ENCODE measurements at regions not wholly inside any gene's neighbourhood (a gene's known extent, or its start where the extent isn't known, plus 50 kb on each side); places are given as distances from the start of the nearest gene placed in this dataset.

GRCh38 chr10:10958041-10958440, 59.6 kb upstream of the CELF2 start:
- no peak for TF ChIP-seq CTCF (conservative IDR thresholded peaks at IDR 0.05; ENCODE audit: low read depth, low read length)
- no peak for TF ChIP-seq CHD1 (IDR thresholded peaks at IDR 0.05; ENCODE audit: low read depth, low read length)
- TF ChIP-seq BHLHE40 (IDR thresholded peaks at IDR 0.05; ENCODE audit: low read depth, low read length) = no peak
- no peak for TF ChIP-seq MXI1 (IDR thresholded peaks at IDR 0.05; ENCODE audit: borderline replicate concordance, low read depth, low read length)
- no peak for TF ChIP-seq POLR2A (IDR thresholded peaks at IDR 0.05; ENCODE audit: low read depth, low read length)
- TF ChIP-seq USF2 (IDR thresholded peaks at IDR 0.05; ENCODE audit: low read depth, low read length) = no peak
- TF ChIP-seq ELK1 (IDR thresholded peaks at IDR 0.05; ENCODE audit: borderline replicate concordance, low read depth, low read length) = no peak
- TF ChIP-seq RAD21 (IDR thresholded peaks at IDR 0.05; ENCODE audit: low read length) = no peak
- no peak for TF ChIP-seq CEBPB (IDR thresholded peaks at IDR 0.05; ENCODE audit: low read depth, low read length)
- TF ChIP-seq MAZ (IDR thresholded peaks at IDR 0.05; ENCODE audit: borderline replicate concordance, low read depth, low read length) = no peak

Data from IMR-90 (cell line).